Urinary bladder (tissue), 3 donors: ENCODE measurements at regions not wholly inside any gene's neighbourhood (a gene's known extent, or its start where the extent isn't known, plus 50 kb on each side); places are given as distances from the start of the nearest gene placed in this dataset.

Experiments
- DNase-seq: peaks from one replicate; pipeline ENCODE4 v3.0.0-alpha.2; 2015; ENCODE audit errors: extremely low spot score
- H3K27ac ChIP-seq: one replicate; pipeline ENCODE4 v1.5.1; 2013; ENCODE audit warnings: low read depth, mild to moderate bottlenecking, moderate library complexity
- H3K36me3 ChIP-seq: one replicate; pipeline ENCODE4 v1.6.1; 2013; ENCODE audit warnings: mild to moderate bottlenecking, moderate library complexity; ENCODE audit not compliant: insufficient read depth
- H3K4me1 ChIP-seq: one replicate; pipeline ENCODE4 v1.6.1; 2013; ENCODE audit warnings: mild to moderate bottlenecking, moderate library complexity; ENCODE audit not compliant: insufficient read depth
- H3K4me3 ChIP-seq: one replicate; pipeline ENCODE4 v1.5.1; 2013; ENCODE audit warnings: low read depth, low read length
- WGBS: extraction: QIAGEN DNeasy Blood & Tissue Kit; methylation state at CpG from one replicate; pipeline ENCODE4 v1.1.7; 2013; 5-methylcytosine and 5-hydroxymethylcytosine counted together
- donor health status: healthy with polysubstance abuse.
- donor health status: healthy.

DNA sequence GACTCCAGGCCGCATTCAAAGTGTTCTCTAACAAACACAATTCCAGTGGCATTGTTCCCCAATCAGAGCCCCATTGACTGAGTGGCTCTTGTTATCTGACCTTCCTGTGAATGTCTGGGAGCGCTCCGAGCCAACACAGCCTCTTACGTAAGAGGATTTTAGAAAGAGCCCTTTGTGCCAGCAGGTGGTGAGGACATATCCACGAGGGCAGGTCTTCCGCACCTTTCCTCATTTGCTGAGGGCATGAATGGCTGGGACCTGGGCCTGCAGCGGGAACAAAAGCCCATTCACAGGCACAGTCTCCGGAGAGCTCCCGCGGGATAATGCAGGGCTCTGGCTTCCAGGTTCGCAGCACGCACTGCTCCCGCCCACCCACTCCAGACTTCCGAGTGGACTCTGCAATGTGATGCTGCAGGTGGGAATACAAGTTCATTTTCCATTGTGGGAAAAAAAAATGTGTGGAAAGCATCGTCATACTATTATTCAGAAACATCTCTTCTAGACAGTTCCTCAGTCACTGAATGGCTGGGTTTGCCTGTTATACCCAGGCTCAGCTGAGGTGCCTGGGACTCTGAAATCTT lies 295.0 kb upstream of the IGFBP3 start:
- Histone ChIP-seq H3K27ac (no peak overlapping the region), H3K36me3 (no peaks in the 10 kb centered on the region), H3K4me3 (no peak overlapping the region), H3K4me1 (no peaks in the 10 kb centered on the region)
- no peak for DNase-seq
- WGBS = 87% methylated on average over 15 of the region's 15 CpGs

GRCh38 chr7:46214526-46214925 lies 293.5 kb upstream of the IGFBP3 start:
- Histone ChIP-seq H3K36me3 (no peaks in the 10 kb centered on the region), H3K27ac (no peak overlapping the region), H3K4me1 (no peaks in the 10 kb centered on the region), H3K4me3 (no peak overlapping the region)
- DNase-seq = no peak
- 86% methylated on average over 1 of the region's 1 CpG for WGBS

DNA sequence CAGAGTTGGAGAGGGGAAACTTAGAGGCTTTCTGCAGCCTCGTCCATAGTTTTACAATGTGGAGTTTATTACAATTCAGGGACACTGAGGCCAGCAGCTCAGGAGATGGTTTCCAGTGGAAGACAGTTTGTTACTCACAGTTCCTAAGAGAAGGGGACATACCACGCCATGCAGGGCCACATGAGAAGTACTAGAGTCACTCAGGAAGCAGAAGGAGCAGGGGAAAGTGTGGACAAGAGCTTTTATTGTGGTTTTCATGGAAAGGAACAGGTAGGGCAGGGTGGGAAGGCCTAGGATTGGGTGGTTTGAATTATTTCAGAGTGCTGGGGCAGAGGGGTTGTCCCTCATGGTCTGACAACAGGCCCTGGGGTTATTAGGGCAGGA lies 292.1 kb upstream of the IGFBP3 start:
- no peak for DNase-seq
- no peaks in the 10 kb centered on the region for H3K4me1 ChIP-seq
- no peaks in the 10 kb centered on the region for H3K36me3 ChIP-seq
- H3K4me3 ChIP-seq = no peak overlapping the region
- no peak overlapping the region for H3K27ac ChIP-seq
- WGBS = 91% methylated on average over 2 of the region's 2 CpGs

DNA sequence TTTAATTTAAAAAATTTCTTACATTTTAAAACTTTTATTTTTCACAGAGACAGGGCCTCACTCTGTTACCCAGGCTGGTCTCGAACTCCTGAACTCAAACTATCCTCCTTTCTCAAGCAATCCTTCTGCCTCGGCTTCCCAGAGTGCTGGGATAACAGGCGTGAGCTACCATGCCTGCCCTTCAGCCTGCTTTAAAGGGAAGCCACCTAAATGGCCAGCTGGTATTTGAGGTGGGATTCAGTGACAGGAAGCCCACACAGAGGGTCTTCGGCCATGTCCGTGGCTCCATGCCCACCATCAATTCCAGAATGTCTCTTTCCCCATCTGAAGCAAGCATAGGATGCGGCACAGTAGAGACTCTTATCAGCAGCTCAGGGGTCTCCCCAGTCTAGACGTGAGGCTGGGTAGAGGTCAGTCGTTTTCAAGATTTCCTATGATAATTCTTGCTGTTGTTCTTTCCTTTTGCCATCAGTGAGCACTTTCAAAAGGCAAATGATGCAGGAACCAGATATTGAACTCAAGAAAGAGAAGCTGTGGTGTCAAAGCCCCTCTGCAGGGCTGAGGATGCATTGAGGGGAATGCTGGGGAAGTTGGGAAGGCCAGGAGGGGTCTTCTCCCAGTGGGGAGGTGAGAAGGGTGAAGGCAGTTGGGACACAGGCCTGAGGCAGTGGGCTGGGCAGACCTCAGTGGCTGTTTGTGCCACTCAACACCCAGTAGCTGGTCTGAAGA lies 291.5 kb upstream of the IGFBP3 start:
- H3K4me1 ChIP-seq = no peaks in the 10 kb centered on the region
- no peaks in the 10 kb centered on the region for H3K36me3 ChIP-seq
- H3K27ac ChIP-seq = no peak overlapping the region
- no peak overlapping the region for H3K4me3 ChIP-seq
- 65% methylated on average over 8 of the region's 8 CpGs for WGBS
- no peak for DNase-seq

GRCh38 chr7:46210467-46210866 lies 289.4 kb upstream of the IGFBP3 start:
- WGBS = 83% methylated on average over 3 of the region's 3 CpGs
- H3K27ac ChIP-seq = no peak overlapping the region
- no peak overlapping the region for H3K4me3 ChIP-seq
- H3K36me3 ChIP-seq = no peaks in the 10 kb centered on the region
- no peaks in the 10 kb centered on the region for H3K4me1 ChIP-seq
- no peak for DNase-seq

DNA sequence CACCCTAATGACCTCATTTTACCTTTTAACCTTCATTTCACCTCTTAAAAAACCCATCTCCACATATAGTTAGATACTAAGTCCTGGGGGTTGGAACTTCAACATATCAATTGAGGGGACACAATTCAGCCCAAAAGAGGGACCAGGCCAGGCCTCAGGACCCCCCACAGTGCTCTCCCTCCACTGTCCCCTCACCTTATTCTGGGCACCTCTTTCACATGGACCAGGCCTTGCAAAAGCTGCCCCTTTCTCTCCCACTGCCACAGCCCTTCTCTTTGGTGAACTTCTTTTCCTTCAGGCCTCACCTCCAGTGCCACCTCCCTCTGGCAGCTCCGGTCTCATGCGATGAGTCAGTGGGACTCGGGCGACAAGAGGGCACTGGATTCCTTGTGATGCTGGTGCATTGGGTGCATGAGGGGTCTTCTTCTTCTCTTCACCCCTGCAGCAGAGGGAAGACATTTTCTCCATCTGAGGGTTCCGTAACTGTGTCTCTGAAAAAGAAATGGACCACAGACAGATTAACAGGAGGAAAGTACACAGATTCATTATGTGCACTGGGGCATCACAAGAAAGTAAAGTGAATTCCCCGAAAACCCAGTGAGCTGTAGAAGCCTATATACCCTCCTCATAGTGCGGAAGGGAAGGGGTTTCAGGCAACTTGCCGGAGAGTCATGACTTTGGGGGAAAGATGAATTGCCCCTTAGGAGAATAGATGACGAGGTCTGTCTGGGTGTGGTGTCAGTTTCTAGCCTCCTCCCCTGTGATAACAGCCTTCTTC lies 288.7 kb upstream of the IGFBP3 start:
- H3K36me3 ChIP-seq = no peaks in the 10 kb centered on the region
- no peak overlapping the region for H3K4me3 ChIP-seq
- 91% methylated on average over 9 of the region's 9 CpGs for WGBS
- H3K27ac ChIP-seq = no peak overlapping the region
- no peak for DNase-seq
- no peaks in the 10 kb centered on the region for H3K4me1 ChIP-seq

DNA sequence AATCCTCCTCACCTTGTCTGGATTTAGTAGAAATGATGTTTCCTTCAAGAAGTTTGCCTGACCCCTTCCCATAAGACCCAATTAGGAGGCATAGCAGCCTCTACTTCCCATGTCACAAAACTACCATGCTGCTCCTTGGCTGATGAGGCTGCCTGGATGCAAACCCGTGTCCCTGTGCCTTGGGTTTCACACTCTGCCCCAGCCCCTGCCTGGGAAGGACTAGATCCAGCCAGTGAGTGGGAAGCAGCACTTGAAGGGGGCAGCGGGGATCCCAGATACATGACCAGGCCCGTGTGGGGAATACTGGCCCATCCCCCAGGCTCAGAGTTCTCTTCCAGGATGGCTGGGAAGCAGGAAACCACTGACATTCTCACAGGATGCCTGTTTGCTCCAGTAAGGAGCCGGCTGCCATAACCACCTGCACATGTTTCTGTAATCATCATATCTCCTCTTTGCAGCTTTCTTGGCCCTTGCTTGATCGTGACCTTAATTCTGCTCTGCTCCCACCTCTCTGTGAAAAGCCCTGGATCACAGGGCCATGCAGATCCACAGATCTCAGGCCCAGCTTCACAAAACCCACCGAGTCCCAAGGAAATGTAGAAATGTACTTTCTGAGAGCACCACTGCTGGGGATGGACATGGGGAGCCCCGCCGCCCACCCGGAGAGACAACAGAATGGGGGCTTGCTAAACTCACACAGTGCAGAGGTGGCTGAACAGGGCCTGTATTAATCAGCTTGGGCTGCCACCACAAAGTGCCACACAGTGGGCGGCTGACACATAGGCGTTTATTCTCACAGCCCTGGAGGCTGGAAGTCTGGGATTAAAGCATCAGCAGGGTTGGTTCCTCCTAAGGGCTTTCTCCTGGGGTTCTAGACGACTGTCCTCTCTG lies 287.8 kb upstream of the IGFBP3 start:
- 75% methylated on average over 12 of the region's 12 CpGs for WGBS
- H3K36me3 ChIP-seq = no peaks in the 10 kb centered on the region
- no peak overlapping the region for H3K4me3 ChIP-seq
- DNase-seq = no peak
- no peaks in the 10 kb centered on the region for H3K4me1 ChIP-seq
- no peak overlapping the region for H3K27ac ChIP-seq

- Histone ChIP-seq H3K36me3 (no peaks in the 10 kb centered on the region), H3K27ac (no peak overlapping the region), H3K4me1 (no peaks in the 10 kb centered on the region), H3K4me3 (no peak overlapping the region)
- no peak for DNase-seq
- 83% methylated on average over 5 of the region's 5 CpGs for WGBS
Measured at GRCh38 chr7:46207931-46208634, 287.0 kb upstream of the IGFBP3 start.

- Histone ChIP-seq H3K4me3 (no peak overlapping the region), H3K27ac (peak overlapping the region; percentile 24), H3K4me1 (no peaks in the 10 kb centered on the region), H3K36me3 (no peaks in the 10 kb centered on the region)
- DNase-seq = no peak
- WGBS = 71% methylated on average over 4 of the region's 4 CpGs
Measured at GRCh38 chr7:46206476-46207060, 285.5 kb upstream of the IGFBP3 start.

DNA sequence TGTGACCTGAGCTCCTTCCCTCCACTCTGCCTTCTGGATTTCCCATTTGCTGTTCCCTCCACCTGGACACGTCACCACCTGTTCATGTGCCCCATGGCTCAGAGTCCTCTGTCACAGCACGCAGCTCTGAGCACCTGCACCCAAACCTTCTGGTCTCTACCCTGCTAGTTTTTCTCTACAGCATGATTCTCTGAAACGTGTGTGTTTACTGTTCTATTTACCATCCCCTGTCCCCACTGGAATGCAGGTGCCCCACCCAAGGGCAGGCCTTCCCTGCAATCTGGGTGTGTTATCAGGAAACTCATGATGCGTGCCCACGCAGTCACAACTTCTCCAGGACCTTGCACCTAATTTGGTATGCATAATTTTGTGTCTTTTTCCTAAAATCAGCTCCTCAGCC lies 284.4 kb upstream of the IGFBP3 start:
- H3K4me3 ChIP-seq = no peak overlapping the region
- H3K27ac ChIP-seq = no peak overlapping the region
- DNase-seq = no peak
- WGBS = 86% methylated on average over 5 of the region's 5 CpGs
- no peaks in the 10 kb centered on the region for H3K36me3 ChIP-seq
- H3K4me1 ChIP-seq = no peaks in the 10 kb centered on the region

GRCh38 chr7:46203926-46204325 lies 282.9 kb upstream of the IGFBP3 start:
- Histone ChIP-seq H3K4me1 (no peaks in the 10 kb centered on the region), H3K4me3 (no peak overlapping the region), H3K36me3 (no peaks in the 10 kb centered on the region), H3K27ac (no peak overlapping the region)
- 92% methylated on average over 7 of the region's 7 CpGs for WGBS
- DNase-seq = no peak

DNA sequence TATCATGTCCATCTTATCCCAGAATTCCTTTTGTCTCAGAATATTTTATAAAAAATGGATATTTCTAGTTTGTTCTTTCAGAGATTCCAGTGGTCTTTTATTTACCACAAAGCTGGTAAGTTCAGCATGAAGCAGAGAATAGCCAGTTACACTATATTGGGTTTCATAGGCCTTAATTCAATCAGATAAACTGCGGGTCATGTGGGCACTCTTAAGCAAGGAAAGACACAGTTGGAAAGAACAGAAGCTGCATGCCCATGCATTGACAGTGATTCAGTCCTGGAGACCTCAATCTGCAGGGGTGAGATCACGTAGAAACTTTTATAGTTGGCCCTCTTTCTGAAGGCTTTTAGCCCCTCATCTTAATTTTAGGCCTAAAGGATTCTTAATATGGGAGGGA lies 281.3 kb upstream of the IGFBP3 start:
- DNase-seq = no peak
- H3K36me3 ChIP-seq = no peaks in the 10 kb centered on the region
- WGBS = 82% methylated on average over 2 of the region's 2 CpGs
- H3K4me3 ChIP-seq = no peak overlapping the region
- H3K4me1 ChIP-seq = no peaks in the 10 kb centered on the region
- H3K27ac ChIP-seq = no peak overlapping the region

- no peak for DNase-seq
- no peaks in the 10 kb centered on the region for H3K36me3 ChIP-seq
- no peaks in the 10 kb centered on the region for H3K4me1 ChIP-seq
- WGBS = 95% methylated on average over 4 of the region's 4 CpGs
- H3K4me3 ChIP-seq = no peak overlapping the region
- H3K27ac ChIP-seq = no peak overlapping the region
Measured at GRCh38 chr7:46201961-46202360, 280.9 kb upstream of the IGFBP3 start.
